ENCODE measurements at regions not wholly inside any gene's neighbourhood (a gene's known extent, or its start where the extent isn't known, plus 50 kb on each side); places are given as distances from the start of the nearest gene placed in this dataset.

DNA sequence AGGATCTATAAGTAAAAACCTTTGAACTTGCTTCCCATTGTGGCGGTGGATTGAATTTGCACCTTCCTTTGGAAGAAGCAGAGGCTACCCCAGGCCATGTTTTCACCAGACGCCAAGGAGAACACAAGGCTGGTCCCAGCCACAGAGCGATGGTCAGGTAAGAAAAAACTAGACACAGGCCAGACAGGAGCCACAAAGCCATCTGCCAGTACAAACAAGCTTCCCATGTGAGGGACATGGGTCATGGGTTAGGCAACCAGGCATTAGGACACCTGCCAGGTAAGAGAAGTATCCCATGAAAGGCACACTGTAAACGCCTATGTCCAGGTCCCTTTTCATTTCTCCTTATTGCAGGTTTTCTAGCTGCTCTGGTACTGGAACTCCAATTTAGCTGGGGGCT, 190.2 kb downstream of the KLF13 start:
- TF ChIP-seq, protein P1, sequence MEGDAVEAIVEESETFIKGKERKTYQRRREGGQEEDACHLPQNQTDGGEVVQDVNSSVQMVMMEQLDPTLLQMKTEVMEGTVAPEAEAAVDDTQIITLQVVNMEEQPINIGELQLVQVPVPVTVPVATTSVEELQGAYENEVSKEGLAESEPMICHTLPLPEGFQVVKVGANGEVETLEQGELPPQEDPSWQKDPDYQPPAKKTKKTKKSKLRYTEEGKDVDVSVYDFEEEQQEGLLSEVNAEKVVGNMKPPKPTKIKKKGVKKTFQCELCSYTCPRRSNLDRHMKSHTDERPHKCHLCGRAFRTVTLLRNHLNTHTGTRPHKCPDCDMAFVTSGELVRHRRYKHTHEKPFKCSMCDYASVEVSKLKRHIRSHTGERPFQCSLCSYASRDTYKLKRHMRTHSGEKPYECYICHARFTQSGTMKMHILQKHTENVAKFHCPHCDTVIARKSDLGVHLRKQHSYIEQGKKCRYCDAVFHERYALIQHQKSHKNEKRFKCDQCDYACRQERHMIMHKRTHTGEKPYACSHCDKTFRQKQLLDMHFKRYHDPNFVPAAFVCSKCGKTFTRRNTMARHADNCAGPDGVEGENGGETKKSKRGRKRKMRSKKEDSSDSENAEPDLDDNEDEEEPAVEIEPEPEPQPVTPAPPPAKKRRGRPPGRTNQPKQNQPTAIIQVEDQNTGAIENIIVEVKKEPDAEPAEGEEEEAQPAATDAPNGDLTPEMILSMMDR (conservative IDR thresholded peaks at IDR 0.05 in 1 of 2, IDR thresholded peaks at IDR 0.05 in 1 of 2; ENCODE audit: low read depth in 1 of 2, low read length in 2 of 2) = no peak
- no peak for TF ChIP-seq EZH2 (IDR thresholded peaks at IDR 0.05; ENCODE audit: low read length, missing control alignments)
